Right lobe of liver (tissue), 4 donors: ENCODE measurements at regions not wholly inside any gene's neighbourhood (a gene's known extent, or its start where the extent isn't known, plus 50 kb on each side); places are given as distances from the start of the nearest gene placed in this dataset.

Source experiments
- CTCF ChIP-seq, 4 donors: fragments of 200-600 bp in 3 of 4; fragments of 450-650 bp in 1 of 4; IDR thresholded peaks; one replicate each; pipeline versions ENCODE4 v1.5.1 to v1.8.0; 2016 to 2022; ENCODE audit warnings: antibody characterized with exemption in 4 of 4, mild to moderate bottlenecking in 2 of 4
- POLR2A ChIP-seq: fragments of 450-650 bp; IDR thresholded peaks from one replicate; pipeline ENCODE4 v1.6.1; 2017; ENCODE audit warnings: antibody characterized with exemption, mild to moderate bottlenecking
- donor health status: DM: no; HTN: no; CAD: no.
- donor health status: DM: no; HTN: no; CAD: no.
- donor health status: DM: no; HTN: yes; CAD: no.

DNA sequence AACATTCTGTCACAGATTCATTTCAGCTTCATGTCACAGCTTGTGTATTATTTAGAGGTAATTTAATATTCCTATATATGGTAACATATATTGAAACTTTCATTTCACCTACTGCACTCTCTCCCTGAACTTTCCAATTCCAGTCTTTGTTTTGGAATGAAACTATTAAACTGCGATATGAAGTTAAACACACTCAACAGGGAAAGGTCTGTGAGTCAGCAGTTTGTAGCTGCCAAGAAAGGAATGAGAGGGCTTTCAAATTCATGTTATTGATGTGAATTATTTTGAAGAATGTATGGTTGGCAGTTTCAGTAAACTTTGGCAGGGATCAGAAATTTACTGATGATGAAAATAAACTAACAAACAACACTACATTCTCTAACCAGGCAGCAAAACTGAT lies 148.3 kb downstream of the HNMT start:
- TF ChIP-seq POLR2A, result no peak
- no peak for TF ChIP-seq CTCF (IDR thresholded peaks at IDR 0.05)
